Neural progenitor cell (in vitro differentiated cells): ENCODE measurements at regions not wholly inside any gene's neighbourhood (a gene's known extent, or its start where the extent isn't known, plus 50 kb on each side); places are given as distances from the start of the nearest gene placed in this dataset.

ENCODE experiments used
- DNase-seq: peaks from one replicate; pipeline ENCODE4 v3.0.0-alpha.2; 2016; ENCODE audit warnings: low spot score
- H2AFZ ChIP-seq: fragments of 200-600 bp; sonication (generic); replicated peaks from 2 replicates; pipeline ENCODE4 v1.6.1; 2016; ENCODE audit warnings: antibody characterized with exemption
- H3F3A ChIP-seq: fragments of 200-600 bp; sonication (generic); 2 replicates; pipeline ENCODE4 v1.6.1; 2016; ENCODE audit warnings: antibody characterized with exemption, low read depth
- H3K27ac ChIP-seq: fragments of 200-600 bp; sonication (generic); 2 replicates; pipeline ENCODE4 v1.5.1; 2016; ENCODE audit warnings: mild to moderate bottlenecking
- H3K27me3 ChIP-seq: fragments of 200-600 bp; sonication (generic); 2 replicates; pipeline ENCODE4 v1.6.1; 2016; ENCODE audit warnings: mild to moderate bottlenecking, moderate library complexity
- H3K36me3 ChIP-seq: fragments of 200-600 bp; sonication (generic); 2 replicates; pipeline ENCODE4 v1.5.1; 2016
- H3K4me1 ChIP-seq: fragments of 200-600 bp; sonication (generic); 2 replicates; pipeline ENCODE4 v1.6.1; 2016; ENCODE audit warnings: mixed run types
- H3K4me2 ChIP-seq: fragments of 200-600 bp; sonication (generic); 2 replicates; pipeline ENCODE4 v1.6.1; 2016
- H3K4me3 ChIP-seq: fragments of 200-600 bp; sonication (generic); 2 replicates; pipeline ENCODE4 v1.5.1; 2016
- H3K79me2 ChIP-seq: fragments of 200-600 bp; sonication (generic); 2 replicates; pipeline ENCODE4 v1.6.1; 2016; ENCODE audit warnings: low read depth
- H3K9ac ChIP-seq: fragments of 200-600 bp; sonication (generic); 2 replicates; pipeline ENCODE4 v1.6.1; 2016
- H3K9me3 ChIP-seq: fragments of 200-600 bp; sonication (generic); 2 replicates; pipeline ENCODE4 v1.5.1; 2016; ENCODE audit warnings: low read depth
- H4K20me1 ChIP-seq: fragments of 200-600 bp; sonication (generic); 2 replicates; pipeline ENCODE4 v1.6.1; 2016; ENCODE audit warnings: low read depth
- H3K27ac Mint-ChIP-seq: 3 replicates; pipeline ENCODE4 v1.8.0; 2021; ENCODE audit warnings: mixed read lengths
- H3K27me3 Mint-ChIP-seq: 2 replicates; pipeline ENCODE4 v1.8.0; 2022; ENCODE audit warnings: low read depth, mild to moderate bottlenecking, inconsistent platforms, moderate library complexity, mixed read lengths; ENCODE audit not compliant: insufficient read depth
- H3K36me3 Mint-ChIP-seq: 3 replicates; pipeline ENCODE4 v1.8.0; 2021; ENCODE audit warnings: mixed read lengths
- H3K4me1 Mint-ChIP-seq: 3 replicates; pipeline ENCODE4 v1.8.0; 2021; ENCODE audit warnings: mixed read lengths
- H3K4me3 Mint-ChIP-seq: 3 replicates; pipeline ENCODE4 v1.8.0; 2021; ENCODE audit warnings: mild to moderate bottlenecking, moderate library complexity, mixed read lengths
- H3K9me3 Mint-ChIP-seq: 3 replicates; pipeline ENCODE4 v1.8.0; 2020; ENCODE audit warnings: mixed read lengths
- CTCF ChIP-seq: fragments of 200-600 bp; sonication (generic); IDR thresholded peaks from 2 replicates; pipeline ENCODE4 v1.5.1; 2017; ENCODE audit warnings: antibody characterized with exemption, mild to moderate bottlenecking
- EZH2 ChIP-seq: fragments of 200-600 bp; sonication (generic); IDR thresholded peaks from 2 replicates; pipeline ENCODE4 v1.6.1; 2017; ENCODE audit warnings: antibody characterized with exemption, mild to moderate bottlenecking, moderate library complexity
- EZH2phosphoT487 ChIP-seq: fragments of 200-600 bp; sonication (generic); IDR thresholded peaks from 2 replicates; pipeline ENCODE4 v1.6.1; 2017; ENCODE audit warnings: antibody characterized with exemption

GRCh38 chr2:64273524-64274398, 129.5 kb upstream of the PELI1 start:
- no peak overlapping the region for H3K4me2 ChIP-seq
- H3K36me3 ChIP-seq, result no peaks in the 10 kb centered on the region
- H3F3A ChIP-seq, result no peaks in the 10 kb centered on the region
- no peak for DNase-seq
- no peak overlapping the region for H3K4me3 Mint-ChIP-seq
- H3K4me1 ChIP-seq, result peaks cover 25% of the 10 kb centered on the region
- H3K4me1 Mint-ChIP-seq, result peaks cover 36% of the 10 kb centered on the region
- H3K27me3 ChIP-seq, result no peaks in the 10 kb centered on the region
- H3K36me3 Mint-ChIP-seq, result no peaks in the 10 kb centered on the region
- no peaks in the 10 kb centered on the region for H3K9me3 ChIP-seq
- no peak overlapping the region for H3K4me3 ChIP-seq
- peak overlapping the region; percentile 0 for H2AFZ ChIP-seq
- no peaks in the 10 kb centered on the region for H3K79me2 ChIP-seq
- H4K20me1 ChIP-seq, result no peaks in the 10 kb centered on the region
- peaks cover 6% of the 10 kb centered on the region for H3K9me3 Mint-ChIP-seq
- no peak overlapping the region for H3K27ac ChIP-seq
- no peak overlapping the region for H3K9ac ChIP-seq
- TF ChIP-seq CTCF, result no peak
- no peak for TF ChIP-seq EZH2
- no peak for TF ChIP-seq EZH2phosphoT487
- H3K27me3 Mint-ChIP-seq, result peaks cover 4% of the 10 kb centered on the region
- peak overlapping the region; percentile 38 for H3K27ac Mint-ChIP-seq

DNA sequence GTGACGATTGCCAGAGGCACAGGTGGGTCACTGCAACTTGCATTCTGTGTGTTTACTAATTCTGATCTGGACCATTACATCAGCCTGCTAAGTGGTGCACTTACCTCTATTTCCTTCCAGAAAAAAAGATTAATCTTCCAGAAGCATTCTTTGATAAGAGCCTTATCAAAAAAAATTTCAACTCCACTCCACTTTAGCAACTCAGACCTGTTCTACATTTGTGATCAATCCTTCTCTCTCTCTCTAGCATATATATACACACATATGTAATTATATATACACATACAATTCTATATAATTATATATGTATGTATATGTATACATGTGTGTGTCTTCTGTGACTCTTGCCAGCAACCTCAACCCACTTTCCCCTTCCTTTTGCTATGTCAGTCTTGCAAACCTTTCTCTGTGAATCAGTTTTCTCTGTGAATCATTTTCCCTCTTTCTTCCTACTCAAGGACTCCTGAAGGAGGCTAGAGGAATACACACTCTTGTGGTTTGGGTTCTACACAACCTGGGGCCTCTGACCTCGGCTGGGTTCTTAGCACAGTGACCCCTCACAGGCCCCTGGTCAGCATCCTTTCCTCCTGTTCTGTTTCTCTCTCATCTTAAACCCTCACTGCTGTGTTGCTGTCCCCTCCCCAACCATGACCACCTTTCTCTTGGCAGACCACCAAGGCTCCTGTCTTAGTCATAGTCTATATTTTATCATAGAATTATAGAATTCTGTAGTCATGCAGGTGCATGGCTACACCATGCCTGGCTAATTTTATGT, 130.4 kb upstream of the PELI1 start:
- no peaks in the 10 kb centered on the region for H3K9me3 ChIP-seq
- no peaks in the 10 kb centered on the region for H3F3A ChIP-seq
- H3K36me3 Mint-ChIP-seq, result no peaks in the 10 kb centered on the region
- no peak overlapping the region for H3K27ac Mint-ChIP-seq
- no peak overlapping the region for H2AFZ ChIP-seq
- H3K4me2 ChIP-seq, result no peak overlapping the region
- H3K4me3 ChIP-seq, result no peak overlapping the region
- no peaks in the 10 kb centered on the region for H4K20me1 ChIP-seq
- H3K36me3 ChIP-seq, result no peaks in the 10 kb centered on the region
- H3K4me3 Mint-ChIP-seq, result no peak overlapping the region
- no peak for TF ChIP-seq CTCF
- no peak for TF ChIP-seq EZH2
- no peak for TF ChIP-seq EZH2phosphoT487
- peaks cover 6% of the 10 kb centered on the region for H3K9me3 Mint-ChIP-seq
- H3K4me1 ChIP-seq, result peaks cover 25% of the 10 kb centered on the region
- no peak for DNase-seq
- no peak overlapping the region for H3K27ac ChIP-seq
- H3K27me3 Mint-ChIP-seq, result peaks cover 4% of the 10 kb centered on the region
- no peaks in the 10 kb centered on the region for H3K27me3 ChIP-seq
- H3K79me2 ChIP-seq, result no peaks in the 10 kb centered on the region
- H3K4me1 Mint-ChIP-seq, result peaks cover 36% of the 10 kb centered on the region
- H3K9ac ChIP-seq, result no peak overlapping the region

GRCh38 chr2:64275174-64275466, 130.9 kb upstream of the PELI1 start:
- H3K4me3 ChIP-seq, result no peak overlapping the region
- H2AFZ ChIP-seq, result no peak overlapping the region
- H3K36me3 ChIP-seq, result no peaks in the 10 kb centered on the region
- no peaks in the 10 kb centered on the region for H4K20me1 ChIP-seq
- H3K27ac ChIP-seq, result no peak overlapping the region
- no peaks in the 10 kb centered on the region for H3F3A ChIP-seq
- H3K9ac ChIP-seq, result no peak overlapping the region
- H3K4me1 Mint-ChIP-seq, result peaks cover 36% of the 10 kb centered on the region
- no peak overlapping the region for H3K4me3 Mint-ChIP-seq
- H3K79me2 ChIP-seq, result no peaks in the 10 kb centered on the region
- H3K36me3 Mint-ChIP-seq, result no peaks in the 10 kb centered on the region
- H3K9me3 ChIP-seq, result no peaks in the 10 kb centered on the region
- no peak for DNase-seq
- H3K27me3 Mint-ChIP-seq, result peaks cover 4% of the 10 kb centered on the region
- no peak overlapping the region for H3K4me2 ChIP-seq
- TF ChIP-seq EZH2 (no peak), CTCF (no peak), EZH2phosphoT487 (no peak)
- no peak overlapping the region for H3K27ac Mint-ChIP-seq
- H3K9me3 Mint-ChIP-seq, result peaks cover 6% of the 10 kb centered on the region
- no peaks in the 10 kb centered on the region for H3K27me3 ChIP-seq
- H3K4me1 ChIP-seq, result peaks cover 25% of the 10 kb centered on the region
